22Rv1 (cell line): ENCODE measurements at regions not wholly inside any gene's neighbourhood (a gene's known extent, or its start where the extent isn't known, plus 50 kb on each side); places are given as distances from the start of the nearest gene placed in this dataset.

ENCODE experiments used
- H3K27ac ChIP-seq: fragments of 450-650 bp; 2 replicates; pipeline ENCODE4 v1.5.1; 2017
- CTCF ChIP-seq: fragments of 450-650 bp; IDR thresholded peaks from 2 replicates; pipeline ENCODE4 v1.5.1; 2017; ENCODE audit warnings: mild to moderate bottlenecking
- ZFX ChIP-seq: fragments of 450-650 bp; IDR thresholded peaks from 2 replicates; pipeline ENCODE4 v1.6.1; 2017; ENCODE audit warnings: antibody characterized with exemption, borderline replicate concordance

- TF ChIP-seq ZFX: no peak
- TF ChIP-seq CTCF: no peak
- no peak overlapping the region for H3K27ac ChIP-seq
These were observed 329.3 kb downstream of the KCNJ2 start for GRCh38 chr17:70498631-70499030.

- TF ChIP-seq ZFX: no peak
- no peak for TF ChIP-seq CTCF
These were observed 329.9 kb downstream of the KCNJ2 start for GRCh38 chr17:70499067-70499786.

GRCh38 chr17:70503449-70503848, 334.1 kb downstream of the KCNJ2 start:
- TF ChIP-seq ZFX: no peak
- H3K27ac ChIP-seq: no peak overlapping the region

More at GRCh38 chr17:70499067-70499786, 329.9 kb downstream of the KCNJ2 start:
- H3K27ac ChIP-seq: no peak overlapping the region

GRCh38 chr17:70510288-70510687, 341.0 kb downstream of the KCNJ2 start:
- no peak for TF ChIP-seq ZFX
- TF ChIP-seq CTCF: no peak
- H3K27ac ChIP-seq: no peak overlapping the region

GRCh38 chr17:70517816-70518215, 348.5 kb downstream of the KCNJ2 start:
- no peak overlapping the region for H3K27ac ChIP-seq
- TF ChIP-seq CTCF: no peak
- TF ChIP-seq ZFX: no peak

GRCh38 chr17:70519300-70519699, 350.0 kb downstream of the KCNJ2 start:
- TF ChIP-seq ZFX (no peak), CTCF (no peak)
- H3K27ac ChIP-seq: no peak overlapping the region

GRCh38 chr17:70520447-70520846, 351.1 kb downstream of the KCNJ2 start:
- H3K27ac ChIP-seq: no peak overlapping the region
- TF ChIP-seq ZFX: no peak

- no peak overlapping the region for H3K27ac ChIP-seq
- no peak for TF ChIP-seq ZFX
- TF ChIP-seq CTCF: no peak
These were observed 351.6 kb downstream of the KCNJ2 start for GRCh38 chr17:70520956-70521355.
